Esophagus squamous epithelium (tissue), 4 donors: ENCODE measurements at regions not wholly inside any gene's neighbourhood (a gene's known extent, or its start where the extent isn't known, plus 50 kb on each side); places are given as distances from the start of the nearest gene placed in this dataset.

ENCODE experiments used
- CTCF ChIP-seq, 6 experiments: fragments of 450-650 bp in 4 of 6; fragments of 200-600 bp in 2 of 6; sonication (generic) in 2 of 6; IDR thresholded peaks; one replicate each; pipeline ENCODE4 v1.5.1; 2016 to 2019; ENCODE audit warnings: antibody characterized with exemption in 6 of 6, mild to moderate bottlenecking in 4 of 6, moderate library complexity in 4 of 6
- POLR2A ChIP-seq, 4 donors: fragments of 450-650 bp; IDR thresholded peaks; one replicate each; pipeline ENCODE4 v1.6.1; 2017; ENCODE audit warnings: antibody characterized with exemption in 4 of 4, mild to moderate bottlenecking in 4 of 4, moderate library complexity in 3 of 4

- TF ChIP-seq CTCF (IDR thresholded peaks at IDR 0.05) (no peak), POLR2A (IDR thresholded peaks at IDR 0.05) (no peak)
Observed at GRCh38 chr2:46850742-46851141, 64.9 kb downstream of the MCFD2 start.
